Neural crest cell (in vitro differentiated cells): ENCODE measurements at regions not wholly inside any gene's neighbourhood (a gene's known extent, or its start where the extent isn't known, plus 50 kb on each side); places are given as distances from the start of the nearest gene placed in this dataset.

ENCODE experiments used
- DNase-seq: peaks from one replicate; pipeline ENCODE4 v3.0.0; 2021; ENCODE audit warnings: low read depth, mixed read lengths, low spot score
- H3K27ac Mint-ChIP-seq: one replicate; pipeline ENCODE4 v1.8.0; 2021; ENCODE audit warnings: mild to moderate bottlenecking, mixed read lengths; ENCODE audit not compliant: unreplicated experiment
- H3K27me3 Mint-ChIP-seq: 2 replicates; pipeline ENCODE4 v1.8.0; 2021; ENCODE audit warnings: low read depth, mild to moderate bottlenecking, mixed read lengths
- H3K36me3 Mint-ChIP-seq: 2 replicates; pipeline ENCODE4 v1.8.0; 2021; ENCODE audit warnings: low read depth, mild to moderate bottlenecking, mixed read lengths
- H3K4me1 Mint-ChIP-seq: 2 replicates; pipeline ENCODE4 v1.8.0; 2021; ENCODE audit warnings: mixed read lengths
- H3K4me3 Mint-ChIP-seq: one replicate; pipeline ENCODE4 v1.8.0; 2021; ENCODE audit warnings: mild to moderate bottlenecking, mixed read lengths
- H3K9me3 Mint-ChIP-seq: 2 replicates; pipeline ENCODE4 v1.8.0; 2021; ENCODE audit warnings: mixed read lengths
- CTCF ChIP-seq: fragments of 200-600 bp; sonication (generic); conservative IDR thresholded peaks from 2 replicates; pipeline ENCODE4 v1.5.0; 2021; ENCODE audit warnings: antibody characterized with exemption, mild to moderate bottlenecking

- H3K27ac Mint-ChIP-seq, result no peak overlapping the region
- H3K4me3 Mint-ChIP-seq, result no peak overlapping the region
- no peaks in the 10 kb centered on the region for H3K27me3 Mint-ChIP-seq
- no peak for TF ChIP-seq CTCF
- H3K4me1 Mint-ChIP-seq, result peaks cover 11% of the 10 kb centered on the region
- no peak for DNase-seq
- H3K9me3 Mint-ChIP-seq, result no peaks in the 10 kb centered on the region
- H3K36me3 Mint-ChIP-seq, result no peaks in the 10 kb centered on the region
These were observed 370.4 kb downstream of the DDX10 start for GRCh38 chr11:109035284-109035683.

DNA sequence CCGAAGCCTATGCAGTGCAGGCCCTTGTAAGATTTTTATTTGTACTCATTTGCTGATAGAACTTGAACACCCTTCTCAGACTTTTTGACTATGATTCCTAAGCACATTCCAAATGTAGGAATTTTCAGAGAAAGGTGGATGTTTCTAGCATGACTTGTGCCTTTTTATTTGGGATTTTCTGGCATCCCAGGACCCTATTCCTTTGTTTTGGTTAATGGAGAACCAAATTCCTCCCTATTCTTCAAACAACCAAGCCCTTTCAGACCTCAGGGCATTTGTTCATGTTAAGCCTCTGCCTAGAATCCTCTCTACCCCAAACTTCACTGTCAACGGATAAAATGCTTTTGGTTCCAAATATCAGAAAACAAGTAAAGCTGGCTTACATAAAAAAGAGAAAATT, 371.1 kb downstream of the DDX10 start:
- Mint-ChIP-seq H3K27ac (no peak overlapping the region), H3K4me1 (peaks cover 11% of the 10 kb centered on the region), H3K4me3 (no peak overlapping the region), H3K9me3 (no peaks in the 10 kb centered on the region), H3K36me3 (no peaks in the 10 kb centered on the region), H3K27me3 (no peaks in the 10 kb centered on the region)
- no peak for TF ChIP-seq CTCF
- no peak for DNase-seq

DNA sequence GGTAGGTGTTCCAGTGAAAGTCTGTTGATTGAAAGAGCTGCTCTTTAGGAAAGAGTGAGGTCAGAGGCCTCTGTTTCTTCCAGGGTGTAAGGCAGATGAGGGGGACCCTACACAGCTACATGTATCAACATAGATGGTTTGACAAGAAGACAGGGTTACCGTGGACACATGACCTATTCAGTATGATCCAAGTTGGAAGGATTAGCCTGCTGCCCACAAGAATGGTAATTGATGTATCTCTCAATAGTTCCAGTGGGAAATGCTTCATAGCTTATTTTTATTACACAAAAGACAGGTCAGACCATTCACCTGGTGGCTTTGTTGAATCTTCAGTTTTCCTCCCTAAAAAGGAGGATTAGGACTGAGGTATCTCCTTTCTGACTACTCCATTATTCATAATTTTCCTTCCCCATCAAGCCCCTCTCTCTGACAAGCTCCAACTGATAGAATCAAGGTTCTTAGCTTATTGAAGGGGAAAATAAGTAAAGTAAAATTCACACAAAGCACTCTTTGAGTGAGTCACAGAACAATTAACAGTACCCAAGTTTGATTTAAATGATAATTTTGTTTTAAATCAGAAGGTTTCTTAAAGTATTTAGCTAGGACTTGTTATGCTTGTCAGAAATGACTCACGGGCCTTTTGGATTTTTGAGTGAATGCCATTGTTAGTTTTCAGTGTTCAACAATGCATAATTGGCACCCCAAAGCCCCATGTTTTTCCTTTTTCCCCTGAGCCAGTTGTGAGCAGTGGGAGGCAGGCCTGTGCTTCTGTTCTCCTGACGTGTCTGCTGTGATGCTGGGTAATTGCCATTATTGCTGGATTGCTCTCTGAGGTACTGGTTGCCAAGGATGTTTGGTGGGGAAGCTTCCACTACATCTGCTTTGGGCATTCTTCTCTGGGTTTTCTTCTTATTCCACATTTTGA, 373.2 kb downstream of the DDX10 start:
- Mint-ChIP-seq H3K4me1 (peaks cover 11% of the 10 kb centered on the region), H3K27ac (peak overlapping the region; percentile 29), H3K36me3 (no peaks in the 10 kb centered on the region), H3K4me3 (no peak overlapping the region), H3K27me3 (no peaks in the 10 kb centered on the region), H3K9me3 (no peaks in the 10 kb centered on the region)
- no peak for DNase-seq
- no peak for TF ChIP-seq CTCF

DNA sequence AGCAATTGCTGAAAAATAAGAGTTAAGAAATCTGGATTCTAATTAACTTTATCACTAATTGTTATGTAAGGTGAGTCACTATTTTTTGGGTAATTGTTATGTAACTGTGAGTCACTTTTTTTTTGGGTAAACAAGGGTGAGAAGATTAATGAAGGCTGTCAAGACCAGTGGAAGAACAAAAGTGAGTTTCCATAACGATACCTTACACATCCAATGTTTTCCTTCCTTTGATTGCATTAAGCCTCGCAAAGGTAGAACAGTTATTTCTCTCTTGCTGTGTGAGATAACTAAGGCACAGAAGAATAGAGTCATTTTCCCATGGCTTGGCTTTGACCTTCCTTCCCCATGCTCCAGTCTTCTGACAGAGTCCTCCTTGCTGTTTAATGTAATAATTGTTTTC, 374.7 kb downstream of the DDX10 start:
- Mint-ChIP-seq H3K9me3 (no peaks in the 10 kb centered on the region), H3K27ac (no peak overlapping the region), H3K27me3 (no peaks in the 10 kb centered on the region), H3K4me3 (no peak overlapping the region), H3K4me1 (peaks cover 11% of the 10 kb centered on the region), H3K36me3 (no peaks in the 10 kb centered on the region)
- TF ChIP-seq CTCF, result no peak
- DNase-seq, result no peak

DNA sequence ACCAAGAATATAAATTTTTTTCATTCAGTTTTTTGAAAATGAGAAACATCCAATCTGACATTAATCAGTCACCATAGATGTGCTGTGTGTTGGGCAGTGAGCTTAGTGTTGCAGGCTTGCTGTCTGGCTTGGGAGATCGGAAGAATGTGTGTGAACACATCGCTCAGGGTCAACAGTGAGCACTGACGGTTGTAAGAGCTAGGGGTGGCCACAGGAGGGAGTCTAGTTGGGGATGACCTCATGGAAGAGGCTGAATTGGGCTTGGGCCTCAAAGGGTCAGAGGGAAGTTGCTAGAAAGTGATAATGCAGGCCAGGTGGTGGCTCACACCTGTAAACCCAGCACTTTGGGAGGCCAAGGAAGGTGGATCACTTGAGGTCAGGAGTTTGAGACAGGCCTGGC, 375.4 kb downstream of the DDX10 start:
- no peak for DNase-seq
- Mint-ChIP-seq H3K36me3 (no peaks in the 10 kb centered on the region), H3K4me3 (no peak overlapping the region), H3K9me3 (no peaks in the 10 kb centered on the region), H3K4me1 (peaks cover 11% of the 10 kb centered on the region), H3K27me3 (no peaks in the 10 kb centered on the region), H3K27ac (no peak overlapping the region)
- no peak for TF ChIP-seq CTCF
